ENCODE measurements at regions not wholly inside any gene's neighbourhood (a gene's known extent, or its start where the extent isn't known, plus 50 kb on each side); places are given as distances from the start of the nearest gene placed in this dataset.
A peak's percentile ranks its signal among the peaks of the same experiment; 100 is the strongest.

DNA sequence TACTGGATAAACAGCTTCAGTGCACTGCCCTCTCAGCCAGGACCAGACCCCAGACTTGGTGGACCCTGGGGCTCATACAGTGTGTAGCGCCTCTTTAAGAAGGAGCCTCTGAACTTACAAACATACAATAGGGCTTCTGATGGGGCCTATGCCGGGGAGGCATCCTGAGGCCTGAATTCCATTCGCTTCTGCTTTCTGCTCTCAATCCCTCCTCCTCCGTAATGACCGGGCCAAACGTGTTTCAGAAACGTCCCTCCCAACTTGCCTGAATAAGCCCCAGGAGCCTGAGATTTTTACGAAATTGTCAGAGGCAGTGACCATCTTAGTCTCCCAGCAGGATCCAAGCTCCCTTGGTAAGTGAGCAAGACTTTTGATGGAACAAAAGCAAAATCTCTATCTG is 128.1 kb upstream of the BOD1 start:
- no peak for DNase-seq

DNA sequence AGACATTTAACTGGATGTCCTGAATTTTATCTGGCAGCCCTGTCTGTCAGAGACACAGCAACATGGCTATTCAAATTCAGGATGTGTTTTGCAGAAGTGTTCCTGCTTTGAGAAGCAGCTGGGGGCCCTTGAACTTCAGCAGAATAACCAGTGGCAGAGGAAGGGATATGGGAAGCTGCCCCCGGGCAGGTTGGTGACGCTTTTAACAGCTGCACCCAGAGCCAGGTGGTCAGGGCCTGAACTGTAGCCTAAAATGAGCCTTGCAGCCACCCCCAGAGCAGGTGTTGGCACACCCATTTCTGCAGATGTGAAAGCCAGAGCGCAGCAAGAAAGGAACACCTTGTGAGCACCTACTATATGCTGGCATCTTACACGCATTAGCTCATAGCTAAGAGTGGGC is 128.7 kb upstream of the BOD1 start:
- DNase-seq: no peak

DNA sequence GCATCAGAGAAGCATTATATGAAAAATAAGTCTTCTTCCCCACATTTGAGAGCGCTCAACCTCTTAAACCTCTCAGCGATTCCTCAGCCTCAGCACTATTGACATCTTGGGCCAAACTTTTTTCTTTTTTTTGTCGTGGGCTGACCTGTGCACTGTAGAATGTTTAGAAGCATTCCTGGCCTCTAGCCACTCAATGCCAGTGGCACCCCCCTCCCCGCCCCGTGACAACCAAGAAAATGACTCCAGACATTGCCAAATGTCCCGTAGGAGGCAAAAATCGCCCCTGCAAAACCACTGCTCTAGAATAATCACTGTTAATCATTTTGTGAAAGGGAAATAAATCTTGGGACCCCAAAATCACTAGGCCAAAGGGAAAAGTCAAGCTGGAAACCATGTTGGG is 129.1 kb upstream of the BOD1 start:
- DNase-seq: no peak

DNA sequence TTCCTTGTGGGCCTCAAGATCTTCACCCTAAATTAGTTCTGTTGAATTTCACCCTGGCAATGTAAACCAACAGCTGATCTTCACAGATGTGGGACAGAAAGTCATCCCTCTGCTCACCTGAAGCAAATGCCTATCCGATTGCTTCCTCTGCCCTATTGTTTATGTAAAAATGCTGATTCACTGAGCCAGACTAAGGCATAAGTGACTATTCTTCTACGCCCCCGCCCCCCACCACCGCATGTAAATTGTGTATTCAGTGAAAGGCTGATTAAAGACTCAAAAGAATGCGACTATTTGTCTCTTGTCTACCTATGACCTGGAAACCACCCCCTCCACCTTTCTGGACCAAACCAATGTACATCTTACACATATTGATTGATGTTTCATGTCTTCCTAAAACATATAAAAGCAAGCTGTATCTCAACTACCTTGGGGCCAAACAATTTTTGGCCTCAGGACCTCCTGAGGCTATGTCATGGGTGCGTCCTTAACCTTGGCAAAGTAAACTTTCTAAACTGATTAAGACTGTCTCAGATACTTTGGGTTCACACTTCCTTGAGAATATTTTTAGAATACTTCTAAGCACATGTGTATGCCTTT is 129.7 kb upstream of the BOD1 start:
- no peak for DNase-seq

DNA sequence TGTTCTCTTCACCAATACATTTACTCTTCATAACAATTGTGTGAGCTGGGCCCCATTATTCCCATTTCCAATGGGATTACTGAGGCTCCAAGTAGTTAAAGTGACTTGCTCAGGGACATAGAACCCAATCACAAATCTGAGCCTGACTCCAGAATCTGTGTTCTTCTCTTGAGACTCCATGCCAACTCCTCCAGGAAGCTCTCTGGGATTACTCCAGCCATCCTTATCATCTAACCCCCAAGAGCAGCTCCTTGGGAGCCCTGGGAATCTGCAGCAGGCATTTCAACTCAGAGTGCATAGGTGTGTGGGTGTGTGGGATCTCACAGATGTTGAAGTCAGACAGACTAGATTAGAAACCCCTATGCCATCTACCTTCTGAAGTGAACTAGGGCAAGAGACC is 131.4 kb upstream of the BOD1 start:
- no peak for DNase-seq

DNA sequence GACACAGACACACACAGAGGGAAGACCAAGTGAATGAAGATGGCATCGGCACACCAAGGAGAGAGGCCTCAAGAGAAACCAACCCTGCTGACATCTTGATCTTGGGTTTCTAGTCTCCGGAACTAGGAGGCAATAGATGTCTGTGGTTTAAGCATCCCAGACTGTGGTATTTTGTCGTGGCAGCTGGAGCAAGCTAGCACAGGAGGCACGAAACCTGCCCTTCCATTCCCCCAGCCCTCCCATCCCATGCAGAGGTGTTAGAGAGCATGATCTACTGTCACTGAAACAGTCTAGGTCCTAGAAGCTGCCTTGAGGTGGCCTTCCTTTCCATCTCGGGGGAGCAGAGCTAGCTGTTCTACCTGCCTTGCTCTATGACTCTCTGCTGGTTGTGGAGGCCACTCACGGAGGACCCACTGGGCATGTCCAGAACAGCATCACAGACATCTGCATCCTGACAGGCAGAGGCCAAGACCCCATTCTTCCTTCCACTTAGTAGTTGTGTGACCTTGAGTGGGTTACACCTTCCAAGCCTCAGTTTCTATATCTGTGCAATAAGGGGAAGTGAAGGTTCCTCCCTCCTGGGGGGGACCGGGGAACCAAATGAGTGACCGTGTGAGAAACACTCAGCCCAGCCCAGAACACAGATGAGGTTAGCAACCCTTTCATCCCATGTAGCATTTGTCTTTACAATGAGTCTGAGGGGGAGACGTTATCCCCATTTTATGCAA is 134.3 kb upstream of the BOD1 start:
- DNase-seq: no peak

DNA sequence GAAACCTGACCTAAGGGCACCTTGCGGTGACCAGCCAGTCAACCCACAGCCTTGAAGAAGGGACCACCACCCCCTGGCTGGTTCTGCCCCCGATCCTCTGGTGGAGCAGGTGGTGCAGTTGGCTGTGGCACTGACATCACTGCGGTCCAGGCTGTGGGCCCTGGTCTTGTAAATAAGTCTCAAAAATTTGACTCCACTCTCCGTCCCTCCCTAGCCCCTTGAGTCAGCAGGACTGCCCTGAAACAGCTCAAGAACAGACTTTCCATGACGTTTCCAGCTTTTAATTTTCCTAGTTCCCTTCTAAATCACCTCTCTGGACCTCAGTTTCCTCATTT is 134.8 kb upstream of the BOD1 start:
- no peak for DNase-seq

DNA sequence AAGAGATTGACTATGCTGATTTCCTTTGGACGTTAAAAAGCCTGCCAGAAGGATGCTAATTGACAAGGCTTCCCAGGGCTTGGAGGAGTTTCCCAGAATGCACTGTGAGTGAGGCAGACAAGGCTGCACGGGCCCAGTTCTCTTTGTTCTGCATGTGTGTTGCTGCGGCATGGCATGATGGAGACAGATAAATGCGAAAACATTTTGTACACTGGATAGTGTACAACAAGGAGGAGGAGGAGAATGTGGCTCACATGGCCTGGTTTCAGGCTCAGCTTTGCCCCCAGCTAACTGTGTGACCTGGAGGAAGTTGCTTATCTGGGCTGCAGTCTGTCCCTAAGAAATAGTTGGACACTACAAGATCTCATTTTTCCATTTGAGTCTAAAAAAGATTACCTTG is 135.5 kb upstream of the CPEB4 start:
- no peak for DNase-seq

DNA sequence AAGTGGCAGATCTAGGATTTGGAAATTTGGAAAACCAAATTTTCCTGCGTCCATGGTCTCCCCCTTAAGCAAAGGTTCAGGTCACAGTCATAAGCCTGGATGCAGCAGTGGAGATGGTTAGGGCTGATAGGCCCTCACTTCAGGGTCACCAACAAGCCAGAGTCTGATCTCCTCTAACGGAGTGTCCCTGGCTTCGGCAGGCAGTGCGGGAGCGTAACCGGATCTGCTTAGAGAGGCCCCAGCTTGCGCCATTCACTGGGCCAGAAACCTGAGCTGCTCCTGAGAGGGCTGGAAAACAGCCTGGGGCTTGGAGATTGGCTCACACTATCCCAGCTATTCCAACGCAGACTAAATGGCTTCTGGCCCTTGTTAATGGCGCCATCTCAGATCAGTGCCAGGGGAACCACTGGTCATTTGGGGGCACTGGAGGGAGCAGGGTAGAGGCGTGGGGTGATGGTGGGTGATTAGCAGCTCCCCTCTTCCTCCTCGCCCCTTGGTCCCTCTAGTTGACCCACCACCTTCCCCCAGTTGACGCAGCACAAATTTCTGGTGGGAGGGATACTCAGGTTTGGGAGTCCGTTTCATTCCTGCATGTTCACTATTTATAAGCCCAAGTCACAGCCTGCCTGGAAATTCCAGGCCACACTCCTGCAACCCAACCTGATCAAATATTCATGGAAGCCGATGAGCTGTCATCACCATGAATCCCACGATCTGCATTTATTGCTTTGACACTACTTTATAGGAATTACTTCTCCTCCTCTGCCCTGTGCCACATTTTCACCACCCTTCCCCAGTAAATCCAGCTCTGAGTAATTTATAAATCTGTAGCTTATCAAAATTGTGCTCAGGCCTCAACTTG is 134.6 kb upstream of the CPEB4 start:
- DNase-seq: peak in 1 of 2 experiments; percentile 23

DNA sequence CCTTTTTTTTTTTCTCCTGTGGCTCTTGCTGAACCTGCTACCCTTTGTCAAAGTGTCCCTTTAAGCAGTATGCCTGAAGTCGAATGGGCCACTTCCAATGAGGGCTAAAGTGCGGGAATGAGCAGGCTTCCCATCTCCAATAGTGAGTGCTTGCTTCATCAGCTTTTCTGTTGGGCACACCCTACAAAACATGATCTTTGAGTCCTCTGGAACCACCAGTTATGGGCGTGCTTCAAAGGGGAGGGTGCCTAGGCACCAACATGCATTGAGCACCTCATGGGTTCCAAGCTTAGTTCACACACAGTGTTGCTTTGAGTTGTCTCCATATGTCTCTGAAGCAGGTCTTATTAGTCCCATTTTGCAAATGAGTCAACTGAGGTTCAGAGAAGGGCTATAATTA is 132.8 kb upstream of the CPEB4 start:
- DNase-seq: no peak

DNA sequence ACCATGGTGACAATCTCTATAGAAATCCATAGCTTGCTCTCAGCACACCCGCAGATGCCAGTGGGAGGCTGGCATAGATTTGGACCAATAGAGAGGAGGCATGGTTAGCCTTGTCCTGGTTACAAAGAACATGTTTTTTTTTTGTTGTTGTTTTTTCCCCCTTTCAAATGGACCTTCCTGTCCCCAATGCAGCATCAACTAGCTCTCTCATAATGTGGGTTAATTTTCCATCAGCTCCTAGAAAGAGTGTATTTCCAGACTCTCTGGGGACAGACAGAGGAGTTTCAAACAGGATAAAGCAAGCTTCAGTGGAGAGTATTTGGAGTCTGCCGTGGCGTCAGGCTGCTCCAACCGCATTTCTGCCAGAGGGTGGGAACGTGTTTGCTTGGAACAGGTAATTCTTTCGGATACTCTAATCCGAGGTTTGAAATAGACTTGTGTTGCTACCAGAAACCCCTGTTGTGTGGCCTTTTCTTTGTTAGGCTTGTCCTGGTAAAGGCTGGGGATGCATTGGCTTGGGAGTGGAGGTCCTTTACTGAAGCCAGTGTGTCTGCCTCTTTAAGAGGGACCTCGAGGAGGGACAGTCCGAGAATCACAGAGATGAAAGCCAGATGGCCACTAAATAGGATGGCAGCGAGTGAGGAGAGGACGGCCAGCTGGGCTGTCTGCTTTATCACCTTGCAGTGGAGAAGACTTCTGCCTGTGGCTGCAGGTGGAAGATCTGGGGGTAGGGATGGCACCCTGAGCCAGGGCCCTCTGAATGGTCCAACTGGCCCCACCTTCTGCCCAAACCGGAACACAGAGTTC is 130.5 kb upstream of the CPEB4 start:
- DNase-seq: peak; percentile 86 to 91

DNA sequence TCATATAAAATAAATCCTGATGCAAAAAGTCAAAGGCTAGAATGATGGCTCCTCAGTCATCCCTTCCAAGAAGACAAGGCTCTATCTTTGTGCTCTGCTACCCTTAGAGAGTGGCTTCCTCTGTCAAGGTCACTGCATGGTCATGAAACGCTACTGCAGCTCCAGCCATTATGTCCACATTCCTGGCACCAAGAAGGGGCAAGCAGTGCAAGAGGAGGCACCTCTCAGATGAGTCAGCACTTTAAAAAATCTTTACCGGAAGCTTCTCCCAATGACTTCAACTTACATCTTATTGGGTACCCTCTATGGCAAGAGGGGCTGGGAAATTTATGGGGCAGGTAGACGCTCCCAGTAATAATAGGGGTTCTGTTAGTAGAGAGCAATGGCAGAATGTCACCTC is 129.5 kb upstream of the CPEB4 start:
- no peak for DNase-seq

DNA sequence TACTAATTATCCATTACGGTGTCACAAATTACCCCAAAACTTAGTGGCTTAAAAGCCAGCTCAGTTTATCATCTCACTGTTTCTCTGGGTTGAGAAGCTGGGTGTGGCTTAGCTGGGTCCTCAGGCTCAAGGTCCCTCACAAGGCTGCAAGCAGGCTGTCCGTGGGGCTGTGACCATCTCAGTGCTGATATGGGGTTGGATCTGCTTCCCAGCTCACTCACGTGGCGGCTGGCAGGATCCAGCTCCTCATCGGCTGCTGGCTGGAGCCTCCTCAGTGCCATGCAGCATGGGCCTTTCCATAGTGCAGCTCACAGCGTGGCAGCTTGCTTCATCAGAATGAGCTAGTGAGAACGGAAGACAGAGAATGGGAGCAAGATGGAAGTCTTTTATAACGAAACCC is 128.5 kb upstream of the CPEB4 start:
- no peak for DNase-seq

DNA sequence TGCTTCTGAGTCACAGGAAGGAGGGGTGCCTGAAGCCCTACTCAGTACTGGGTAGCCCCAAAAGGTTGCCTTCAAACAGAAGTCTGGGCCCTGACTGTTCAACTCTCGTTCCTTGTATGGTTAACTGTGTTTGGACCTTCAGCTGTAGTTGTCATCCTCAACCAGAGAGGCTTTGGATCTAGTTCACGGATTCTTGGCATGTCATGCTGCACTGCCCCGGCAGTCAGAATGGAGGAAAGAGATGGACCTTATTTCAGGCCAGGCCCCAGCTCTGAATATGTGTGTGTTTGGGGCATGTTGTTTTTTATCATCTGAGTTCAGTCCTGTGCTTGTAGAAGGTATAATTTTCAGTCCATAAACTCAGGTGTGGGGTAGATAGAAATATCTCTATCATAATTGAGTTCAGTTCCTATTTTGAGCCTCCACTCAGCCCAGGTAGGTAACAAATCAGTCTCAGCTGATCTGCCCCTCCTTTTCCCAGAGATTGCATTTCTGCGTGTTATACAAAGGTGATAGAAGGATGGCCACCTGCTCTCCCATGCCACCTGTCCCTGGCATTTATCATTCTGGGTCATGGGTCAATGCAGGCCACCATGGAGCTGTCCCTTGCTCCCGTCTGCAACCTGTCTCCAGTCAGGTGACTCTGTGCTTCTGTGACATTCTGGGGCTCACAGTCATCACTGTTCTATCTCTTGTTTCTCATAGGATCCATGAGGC is 127.5 kb upstream of the CPEB4 start:
- DNase-seq: no peak

DNA sequence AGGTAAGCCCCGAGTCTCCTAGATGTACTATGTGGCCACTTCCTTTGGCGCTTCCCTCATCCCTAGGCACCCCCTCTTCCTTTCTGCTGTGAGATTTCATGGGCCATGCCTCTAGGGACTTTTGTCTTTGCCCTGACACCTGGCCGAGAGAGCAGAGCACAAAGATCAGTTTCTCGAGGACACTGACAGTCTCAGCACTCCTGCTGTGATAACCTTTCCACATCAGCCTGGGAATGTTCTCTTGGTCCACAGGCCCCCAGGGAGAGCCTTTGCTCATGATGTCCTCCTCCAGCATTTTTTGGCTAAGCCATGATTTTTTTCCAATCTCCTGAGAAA is 127.0 kb upstream of the CPEB4 start:
- no peak for DNase-seq

DNA sequence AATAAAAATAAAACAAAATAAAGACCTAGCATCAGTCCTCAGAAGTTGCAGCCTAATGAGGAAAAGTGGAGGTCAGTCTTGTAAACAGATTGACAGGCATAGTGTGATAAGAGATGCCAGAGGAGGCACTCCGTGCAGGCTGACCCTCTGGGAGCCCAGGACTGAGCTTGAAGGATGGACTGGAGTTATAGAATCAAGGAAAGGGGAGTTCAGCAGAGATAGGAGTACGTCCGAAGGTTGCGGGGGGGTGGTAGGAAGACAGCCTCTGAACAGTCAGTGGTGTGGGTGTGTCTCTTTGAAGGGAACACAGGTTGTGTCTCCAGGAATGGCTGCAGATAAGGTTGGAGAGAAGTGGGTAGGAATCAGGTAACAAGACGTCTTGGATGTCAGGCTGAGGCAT is 126.1 kb upstream of the CPEB4 start:
- DNase-seq: no peak

DNA sequence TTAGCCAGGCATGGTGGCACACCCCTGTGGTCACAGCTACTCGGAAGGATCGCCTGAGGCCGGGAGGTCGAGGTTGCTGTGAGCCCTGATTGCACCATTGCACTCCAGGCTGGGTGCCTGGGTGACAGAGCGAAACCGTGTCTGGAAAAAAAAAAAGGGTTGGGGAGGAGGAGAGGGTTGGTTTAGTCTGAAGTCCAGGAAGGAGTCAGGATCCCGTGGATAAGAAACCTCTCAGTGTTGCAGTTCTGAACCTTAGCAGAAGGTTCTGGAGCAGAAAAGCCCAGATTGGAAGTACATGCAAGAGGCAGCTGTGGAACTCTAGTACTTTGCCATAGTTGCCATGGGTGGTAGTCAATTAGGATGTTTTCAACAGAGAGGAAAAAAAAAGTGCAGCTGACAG is 125.2 kb upstream of the CPEB4 start:
- no peak for DNase-seq

DNA sequence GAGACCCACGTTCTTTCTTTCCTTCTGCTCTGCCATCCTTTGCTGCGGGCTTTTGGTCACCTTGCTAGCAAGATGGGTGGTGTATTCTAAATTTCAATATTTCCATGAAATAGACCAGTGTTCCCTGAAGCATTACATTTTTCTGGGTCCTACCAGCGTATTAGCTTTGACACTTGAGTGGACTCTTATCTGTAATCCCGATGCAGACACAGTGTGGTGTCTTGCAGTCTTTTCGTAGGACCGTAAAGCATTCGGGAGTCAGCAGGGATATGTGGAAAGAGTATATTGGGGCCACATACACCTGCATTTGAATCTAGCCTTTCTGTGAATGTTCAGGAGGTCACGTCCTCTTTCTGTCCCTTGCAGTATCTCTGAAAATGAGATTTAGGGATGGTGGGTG is 124.7 kb upstream of the CPEB4 start:
- no peak for DNase-seq

DNA sequence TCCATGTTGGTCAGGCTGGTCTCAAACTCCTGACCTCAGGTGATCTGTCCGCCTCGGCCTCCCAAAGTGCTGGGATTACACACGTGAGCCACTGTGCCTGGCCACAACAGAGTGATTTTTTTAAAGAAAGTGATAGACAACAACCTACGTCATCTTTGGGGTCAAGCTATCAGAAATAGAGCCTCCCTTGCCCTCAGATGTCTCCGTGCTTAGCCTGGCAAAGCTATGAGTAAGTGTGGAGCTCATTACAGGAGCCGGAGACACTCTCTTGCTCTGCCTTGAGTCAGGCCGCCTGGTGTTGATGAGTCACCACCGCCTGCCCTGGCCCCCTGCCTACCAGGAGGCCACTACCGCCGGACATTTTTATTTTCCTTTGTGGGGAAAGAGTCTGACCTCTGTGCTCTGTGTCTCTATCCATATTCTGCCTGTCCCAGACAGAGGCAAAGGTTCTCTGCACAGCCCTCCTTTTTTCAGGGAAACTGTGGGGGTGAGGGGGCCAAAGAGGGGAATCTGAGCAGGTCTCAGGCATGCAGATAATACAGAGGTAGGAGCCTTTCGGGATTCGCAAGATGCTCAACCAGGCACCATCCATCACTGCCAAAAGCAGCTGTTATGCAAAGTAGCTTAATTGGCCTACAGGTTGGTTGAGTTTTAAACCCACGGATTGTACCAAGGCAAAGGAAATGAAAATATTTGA is 123.7 kb upstream of the CPEB4 start:
- DNase-seq: no peak

DNA sequence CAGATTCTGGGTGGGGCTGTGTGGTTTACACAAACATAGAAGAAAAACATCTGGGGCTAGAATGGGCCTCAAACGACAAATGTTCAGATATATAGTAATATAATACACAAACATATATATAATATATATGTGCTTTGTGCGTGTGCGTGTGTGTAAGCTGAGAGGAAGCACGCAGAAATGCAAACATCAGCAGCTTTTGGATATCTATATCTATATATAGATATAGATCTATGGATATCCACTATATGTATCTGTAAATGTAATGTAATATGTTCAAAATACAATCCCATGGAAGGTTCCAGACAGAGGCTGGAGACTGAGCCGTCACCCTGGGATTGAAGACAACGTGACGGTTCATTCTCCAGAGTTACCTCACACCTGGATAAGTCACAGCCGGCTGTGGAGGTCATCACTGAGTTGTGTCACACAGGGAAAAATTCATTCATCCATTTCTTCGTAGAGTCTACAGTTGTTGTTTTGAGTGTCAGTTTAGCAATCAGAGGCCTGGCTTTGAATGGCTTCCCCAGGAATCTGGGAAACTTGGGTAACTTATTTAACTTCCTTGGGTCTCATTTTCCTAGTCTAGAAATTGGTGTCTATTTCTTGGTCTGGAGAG is 123.0 kb upstream of the CPEB4 start:
- no peak for DNase-seq

DNA sequence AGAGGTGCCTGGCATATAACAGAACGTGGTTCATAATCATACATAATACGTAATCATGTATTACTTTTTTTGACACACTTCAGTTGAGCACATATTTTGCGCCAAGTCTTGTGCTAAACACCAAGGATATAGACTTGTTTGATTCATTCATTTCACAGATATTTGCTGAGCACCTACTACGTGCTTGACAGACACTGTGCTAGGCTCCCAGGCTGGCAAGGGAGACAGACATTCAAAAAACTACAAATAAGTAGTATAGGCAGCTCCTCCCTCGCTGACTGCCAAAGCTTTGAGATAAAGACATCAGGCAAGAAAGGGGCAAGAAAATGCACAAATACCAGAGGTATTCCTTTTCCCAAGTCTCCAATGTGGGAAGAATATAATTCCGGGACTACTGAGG is 122.5 kb upstream of the CPEB4 start:
- DNase-seq: no peak

Measured in cerebellar nuclear complex (tissue), 1 donor.